Activated B cell treated with CpG ODN at 0.5 μM for 24 hours (primary cell): ENCODE measurements at regions not wholly inside any gene's neighbourhood (a gene's known extent, or its start where the extent isn't known, plus 50 kb on each side); places are given as distances from the start of the nearest gene placed in this dataset.
"Not testable (repeated sequence)": the region's sequence is repeated elsewhere in the genome, so short reads cannot be mapped to it uniquely, and the experiment has no call there.

Experiments used
- ATAC-seq: fragments of 200-7000 bp; cut with Tn5 transposase; one replicate; pipeline ENCODE4 v1.10.0; 2021; ENCODE audit warnings: low read depth, mild to moderate bottlenecking, moderate library complexity
- CTCF ChIA-PET: fragments of 350-600 bp; sonication (Branson Sonifier 250); formaldehyde crosslinking; loops from one replicate; lab custom pipeline; 2021; ENCODE audit warnings: antibody characterized with exemption; lab: Charles Lee
- POLR2A ChIA-PET: fragments of 350-600 bp; sonication (Branson Sonifier 250); formaldehyde crosslinking; loops from one replicate; lab custom pipeline; 2021; ENCODE audit warnings: antibody characterized with exemption; lab: Charles Lee
- DNase-seq: peaks from one replicate; pipeline ENCODE4 v3.0.0; 2022
- H3K27ac Mint-ChIP-seq: one replicate; pipeline ENCODE4 v1.8.0; 2020; ENCODE audit warnings: mixed read lengths
- H3K27me3 Mint-ChIP-seq: one replicate; pipeline ENCODE4 v1.8.0; 2021; ENCODE audit warnings: mixed read lengths
- H3K36me3 Mint-ChIP-seq: one replicate; pipeline ENCODE4 v1.8.0; 2021; ENCODE audit warnings: low read depth, mixed read lengths
- H3K4me1 Mint-ChIP-seq: one replicate; pipeline ENCODE4 v1.8.0; 2021; ENCODE audit warnings: mixed read lengths
- H3K4me3 Mint-ChIP-seq: one replicate; pipeline ENCODE4 v1.8.0; 2020; ENCODE audit warnings: mild to moderate bottlenecking, mixed read lengths
- H3K9me3 Mint-ChIP-seq: one replicate; pipeline ENCODE4 v1.8.0; 2020; ENCODE audit warnings: mixed read lengths
- intact Hi-C: fragments of 100-400 bp; cut with micrococcal nuclease; formaldehyde crosslinking; loops from one replicate; pipeline ENCODE4 v1.15.1; 2024
- TF ChIP-seq, protein P1 (sequence below): fragments of 200-600 bp; IDR thresholded peaks from one replicate; pipeline ENCODE4 v1.8.0; 2022; ENCODE audit warnings: antibody characterized with exemption, mild to moderate bottlenecking

DNA sequence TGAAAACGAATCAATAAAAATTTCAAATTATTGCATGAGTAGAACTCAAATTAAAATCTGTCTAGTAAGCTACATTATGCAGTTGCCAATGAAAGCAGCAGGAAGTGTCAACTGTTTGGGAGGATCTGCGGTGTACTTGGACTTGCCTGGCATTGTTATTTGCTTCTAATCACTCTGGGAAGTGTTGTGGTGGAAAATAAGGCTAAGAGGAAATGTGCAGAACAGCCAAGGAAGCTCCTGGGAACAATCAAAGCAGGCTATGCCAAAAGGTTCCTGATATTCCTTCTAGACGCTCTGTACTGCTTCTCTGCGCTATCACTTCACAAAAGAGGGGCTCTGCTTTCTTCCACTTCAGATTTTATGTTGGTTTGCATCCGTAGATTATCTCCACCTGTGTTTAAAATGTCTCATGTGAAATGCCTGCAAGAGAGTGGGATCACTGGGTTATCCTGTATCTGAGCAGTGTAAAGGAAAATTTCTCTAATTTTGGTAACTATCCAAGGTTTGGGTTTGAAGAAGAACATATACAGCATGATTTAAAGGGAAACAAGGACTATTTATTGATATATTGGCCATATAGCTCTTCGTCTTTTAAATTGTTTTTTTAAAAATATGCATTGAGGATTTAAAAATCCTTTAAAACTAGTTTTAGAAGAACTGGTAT is 182.7 kb upstream of the CSNK1A1L start:
- ChIA-PET POLR2A (no interaction called here), CTCF (no interaction called here)
- Mint-ChIP-seq H3K27me3 (no peaks in the 10 kb centered on the region), H3K9me3 (no peaks in the 10 kb centered on the region), H3K4me1 (no peaks in the 10 kb centered on the region), H3K36me3 (no peaks in the 10 kb centered on the region), H3K4me3 (no peak overlapping the region), H3K27ac (no peak overlapping the region)
- DNase-seq, result no peak
- TF ChIP-seq, protein P1, sequence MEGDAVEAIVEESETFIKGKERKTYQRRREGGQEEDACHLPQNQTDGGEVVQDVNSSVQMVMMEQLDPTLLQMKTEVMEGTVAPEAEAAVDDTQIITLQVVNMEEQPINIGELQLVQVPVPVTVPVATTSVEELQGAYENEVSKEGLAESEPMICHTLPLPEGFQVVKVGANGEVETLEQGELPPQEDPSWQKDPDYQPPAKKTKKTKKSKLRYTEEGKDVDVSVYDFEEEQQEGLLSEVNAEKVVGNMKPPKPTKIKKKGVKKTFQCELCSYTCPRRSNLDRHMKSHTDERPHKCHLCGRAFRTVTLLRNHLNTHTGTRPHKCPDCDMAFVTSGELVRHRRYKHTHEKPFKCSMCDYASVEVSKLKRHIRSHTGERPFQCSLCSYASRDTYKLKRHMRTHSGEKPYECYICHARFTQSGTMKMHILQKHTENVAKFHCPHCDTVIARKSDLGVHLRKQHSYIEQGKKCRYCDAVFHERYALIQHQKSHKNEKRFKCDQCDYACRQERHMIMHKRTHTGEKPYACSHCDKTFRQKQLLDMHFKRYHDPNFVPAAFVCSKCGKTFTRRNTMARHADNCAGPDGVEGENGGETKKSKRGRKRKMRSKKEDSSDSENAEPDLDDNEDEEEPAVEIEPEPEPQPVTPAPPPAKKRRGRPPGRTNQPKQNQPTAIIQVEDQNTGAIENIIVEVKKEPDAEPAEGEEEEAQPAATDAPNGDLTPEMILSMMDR, result no peak
- no peak for ATAC-seq
- intact Hi-C loops, result no loop called here

DNA sequence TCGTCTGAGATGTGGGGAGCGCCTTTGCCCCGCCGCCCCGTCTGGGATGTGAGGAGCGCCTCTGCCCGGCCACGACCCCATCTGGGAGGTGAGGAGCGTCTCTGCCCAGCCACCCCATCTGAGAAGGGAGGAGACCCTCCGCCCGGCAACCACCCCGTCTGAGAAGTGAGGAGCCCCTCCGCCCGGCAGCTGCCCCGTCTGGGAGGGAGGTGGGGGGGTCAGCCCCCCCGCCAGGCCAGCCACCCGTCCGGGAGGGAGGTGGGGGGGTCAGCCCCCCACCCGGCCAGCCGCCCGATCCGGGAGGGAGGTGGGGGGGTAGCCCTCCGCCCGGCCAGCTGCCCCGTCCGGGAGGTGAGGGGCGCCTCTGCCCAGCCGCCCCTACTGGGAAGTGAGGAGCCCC is 174.8 kb upstream of the CSNK1A1L start:
- H3K9me3 Mint-ChIP-seq, ATAC-seq, DNase-seq, H3K4me3 Mint-ChIP-seq, POLR2A ChIA-PET, H3K36me3 Mint-ChIP-seq, H3K27me3 Mint-ChIP-seq, CTCF ChIA-PET, H3K4me1 Mint-ChIP-seq, H3K27ac Mint-ChIP-seq, intact Hi-C loops: not testable (repeated sequence)

DNA sequence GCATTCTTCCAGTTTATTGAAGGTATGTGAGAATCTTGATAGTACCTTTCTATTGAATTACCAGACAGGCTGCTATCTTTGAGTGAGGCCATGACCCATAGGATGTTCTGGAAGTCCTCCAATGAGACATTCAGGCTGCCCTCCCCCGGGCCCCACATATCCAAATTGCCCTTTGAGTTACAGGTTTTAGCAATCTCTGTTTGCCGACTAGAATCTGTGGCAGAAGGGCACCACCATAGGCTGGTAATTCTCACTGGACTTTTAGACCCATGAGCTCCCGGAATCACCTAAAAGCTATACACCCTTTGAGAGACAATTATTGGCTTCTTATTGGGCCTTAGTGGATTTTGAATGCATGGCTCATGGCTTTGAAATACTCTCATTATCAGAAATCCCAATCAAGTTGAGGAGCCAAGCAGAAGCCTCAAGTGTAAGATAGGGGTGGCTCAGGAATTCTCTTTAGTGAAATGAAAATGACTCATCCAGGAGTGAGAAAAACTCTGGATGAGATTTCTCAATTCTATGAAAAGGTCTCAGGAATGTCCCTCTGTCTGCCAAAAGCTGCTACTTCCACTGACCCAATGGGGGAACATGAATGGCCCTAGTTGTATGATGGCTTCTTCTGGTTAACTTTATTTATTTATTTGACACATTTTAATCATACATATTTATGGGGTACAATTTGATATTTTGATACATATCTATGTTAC is 172.1 kb upstream of the CSNK1A1L start:
- Mint-ChIP-seq H3K27me3 (no peaks in the 10 kb centered on the region), H3K4me3 (no peak overlapping the region), H3K4me1 (no peaks in the 10 kb centered on the region), H3K27ac (no peak overlapping the region), H3K9me3 (peaks cover 5% of the 10 kb centered on the region), H3K36me3 (no peaks in the 10 kb centered on the region)
- TF ChIP-seq, protein P1, result no peak
- DNase-seq (no peak), ATAC-seq (no peak)
- ChIA-PET CTCF (no interaction called here), POLR2A (no interaction called here)
- intact Hi-C loops, result no loop called here

DNA sequence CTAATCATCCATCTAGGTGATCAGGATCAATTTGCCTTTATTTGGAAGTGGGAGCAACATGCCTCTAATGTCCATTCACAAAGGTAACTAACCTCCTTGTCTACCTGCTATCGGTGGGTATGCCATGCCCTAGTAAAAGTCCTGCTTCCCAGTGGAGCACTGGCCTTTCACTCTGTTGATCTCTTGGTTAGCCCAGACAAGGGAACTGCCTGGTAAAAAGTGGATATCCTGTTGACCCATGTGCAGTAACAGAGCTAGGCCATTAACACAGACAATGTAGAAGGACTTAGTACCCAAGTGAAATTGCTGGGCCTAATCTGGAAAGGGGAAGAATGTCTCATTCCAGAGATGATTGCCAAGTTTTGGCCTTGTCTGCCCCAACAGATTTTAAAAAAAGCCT is 171.5 kb upstream of the CSNK1A1L start:
- Mint-ChIP-seq H3K4me1 (no peaks in the 10 kb centered on the region), H3K36me3 (no peaks in the 10 kb centered on the region), H3K4me3 (no peak overlapping the region), H3K9me3 (peaks cover 5% of the 10 kb centered on the region), H3K27me3 (no peaks in the 10 kb centered on the region), H3K27ac (no peak overlapping the region)
- ChIA-PET POLR2A (no interaction called here), CTCF (no interaction called here)
- no peak for DNase-seq
- intact Hi-C loops, result no loop called here
- no peak for ATAC-seq
- TF ChIP-seq, protein P1, result no peak

DNA sequence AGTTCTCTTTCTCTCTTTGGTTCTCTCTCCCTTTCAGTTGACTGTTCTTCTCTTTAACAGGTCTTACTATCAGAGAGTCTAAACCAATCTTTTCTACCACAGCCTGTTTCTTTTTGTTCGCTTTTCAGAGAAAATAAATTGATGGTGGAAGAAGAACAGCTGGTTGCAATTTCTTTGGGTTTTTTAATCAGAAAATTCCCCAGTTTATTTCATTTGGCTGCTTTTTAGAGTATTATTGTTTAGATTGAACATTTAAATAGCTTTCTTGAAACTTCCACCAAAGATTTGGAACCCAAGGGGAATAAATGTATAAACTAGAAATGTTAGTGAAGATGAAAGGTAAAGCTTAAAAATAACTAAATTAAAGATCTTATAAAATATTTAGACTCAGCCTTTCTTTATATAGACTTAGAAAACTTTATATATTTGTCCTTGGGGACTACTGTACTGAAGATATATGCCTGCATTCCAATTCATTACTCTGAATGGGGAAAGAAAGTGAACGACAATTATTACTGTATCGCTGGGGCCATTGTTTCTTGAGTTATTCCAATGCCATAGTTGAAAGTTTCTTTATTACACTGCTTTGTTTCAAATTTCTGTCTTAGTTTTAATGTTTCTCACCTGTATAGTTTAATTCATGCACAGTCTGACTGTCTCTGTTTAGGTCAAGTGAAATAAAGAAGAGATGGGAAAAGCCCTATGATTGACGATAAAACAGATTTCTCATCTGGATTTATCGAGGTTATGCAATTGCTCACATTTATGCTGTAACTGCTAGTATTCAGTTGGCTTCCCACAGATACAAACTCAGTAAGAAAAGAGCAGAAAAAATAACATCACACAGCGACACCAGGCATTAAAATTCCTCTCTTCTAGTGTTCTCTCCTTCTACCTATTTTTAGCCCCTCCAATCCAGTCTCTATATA is 169.4 kb upstream of the CSNK1A1L start:
- POLR2A ChIA-PET, result no interaction called here
- TF ChIP-seq, protein P1, result no peak
- intact Hi-C loops, result no loop called here
- no peaks in the 10 kb centered on the region for H3K27me3 Mint-ChIP-seq
- H3K27ac Mint-ChIP-seq, result no peak overlapping the region
- peaks cover 5% of the 10 kb centered on the region for H3K9me3 Mint-ChIP-seq
- CTCF ChIA-PET, result no interaction called here
- H3K4me1 Mint-ChIP-seq, result no peaks in the 10 kb centered on the region
- ATAC-seq (no peak), DNase-seq (no peak)
- no peaks in the 10 kb centered on the region for H3K36me3 Mint-ChIP-seq
- H3K4me3 Mint-ChIP-seq, result no peak overlapping the region
